ENCODE measurements at regions not wholly inside any gene's neighbourhood (a gene's known extent, or its start where the extent isn't known, plus 50 kb on each side); places are given as distances from the start of the nearest gene placed in this dataset.
"Not testable (repeated sequence)": the region's sequence is repeated elsewhere in the genome, so short reads cannot be mapped to it uniquely, and the experiment has no call there.

DNA sequence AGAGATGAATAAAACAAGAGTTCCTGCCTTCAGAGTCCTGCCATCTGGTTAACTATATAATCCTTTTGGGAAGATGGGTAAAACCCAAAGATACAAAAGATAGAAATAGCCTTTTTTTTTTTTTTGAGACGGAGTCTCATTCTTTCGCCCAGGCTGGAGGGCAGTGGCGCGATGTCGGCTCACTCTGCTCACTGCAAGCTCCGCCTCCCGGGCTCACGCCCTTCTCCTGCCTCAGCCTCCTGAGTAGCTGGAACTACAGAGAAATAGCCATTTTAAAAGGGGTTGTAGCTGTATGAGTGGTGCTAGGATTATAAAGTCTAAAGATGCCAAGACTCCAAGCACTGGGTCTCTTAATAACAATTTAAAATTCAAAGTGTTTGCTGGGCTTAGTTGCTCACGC, 97.2 kb downstream of the KDR start:
- DNase-seq (ENCODE audit: low spot score): no peak

DNA sequence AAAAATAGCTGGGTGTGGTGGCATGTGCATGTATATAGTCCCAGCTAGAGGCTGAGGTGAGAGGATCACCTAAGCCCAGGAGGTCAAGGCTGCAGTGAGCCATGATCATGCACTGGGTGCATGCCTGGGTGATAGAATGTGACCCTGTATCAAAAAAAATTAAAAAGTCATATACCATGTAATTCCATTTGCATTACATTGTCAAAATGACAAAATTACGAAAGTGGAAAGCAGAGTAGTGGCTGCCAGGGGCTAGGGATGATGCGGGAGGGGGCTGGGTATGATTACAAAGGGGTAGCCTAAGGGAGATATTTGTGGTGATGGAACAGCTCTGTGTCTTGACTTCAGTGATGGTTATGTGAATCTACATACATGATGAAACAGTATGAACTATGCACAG, 97.8 kb downstream of the KDR start:
- DNase-seq (ENCODE audit: low spot score): no peak

DNA sequence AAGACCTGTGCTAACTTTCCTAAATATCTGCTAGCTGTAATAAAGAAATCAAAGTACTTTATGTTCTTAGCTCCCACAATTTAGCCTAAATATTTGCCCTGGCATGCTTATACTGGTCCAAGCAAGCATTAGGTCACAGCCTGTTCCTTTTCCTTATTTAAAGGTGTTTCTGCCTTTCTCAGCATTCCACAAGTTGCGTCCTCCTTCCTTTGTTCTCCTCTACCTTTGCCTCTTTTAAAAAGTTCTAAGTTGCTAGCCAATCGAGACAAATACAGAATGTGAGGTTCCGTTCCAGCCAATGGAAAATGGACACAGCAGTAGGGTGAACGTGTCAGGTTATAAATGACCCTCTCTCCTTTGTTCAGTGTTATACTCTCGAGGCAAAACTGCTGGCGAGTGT, 99.9 kb downstream of the KDR start:
- DNase-seq (ENCODE audit: low spot score): not testable (repeated sequence)

DNA sequence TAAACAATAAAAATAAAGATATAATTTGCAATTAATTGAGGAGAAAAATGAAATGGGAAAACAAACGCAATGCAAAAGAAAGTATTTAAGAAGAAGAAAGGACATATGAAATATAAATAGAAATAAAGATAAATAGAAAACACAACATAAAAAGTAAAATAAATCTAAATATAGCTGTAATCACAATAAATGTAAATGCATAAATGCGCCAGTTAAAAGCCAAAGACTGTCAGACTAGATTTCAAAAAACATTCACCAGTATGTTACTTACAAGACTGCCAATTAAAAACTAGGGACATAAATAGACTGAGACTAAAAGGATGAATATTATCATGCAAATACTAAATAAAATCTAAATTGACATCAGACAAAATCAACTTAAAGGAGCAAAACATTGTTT, 102.4 kb downstream of the KDR start:
- DNase-seq (ENCODE audit: low spot score): no peak

DNA sequence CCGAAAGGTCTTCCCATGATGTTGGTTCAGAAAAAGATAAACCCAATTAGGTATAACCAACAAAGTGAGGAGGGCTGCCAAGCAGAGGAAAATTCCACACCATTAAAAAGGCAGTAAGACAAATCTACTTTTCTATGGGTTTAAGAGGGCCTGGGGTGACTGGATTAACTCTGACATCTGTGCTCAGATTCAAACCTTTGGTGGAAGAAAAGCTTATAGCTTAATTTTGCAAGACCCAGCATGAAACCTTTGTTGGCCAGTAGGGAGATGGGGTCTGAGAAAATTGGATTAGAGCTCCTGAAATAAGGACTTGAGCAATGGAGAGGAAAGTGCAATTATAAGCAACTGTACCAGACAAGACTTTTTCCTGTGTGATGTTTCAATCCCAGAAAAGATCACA, 104.2 kb downstream of the KDR start:
- no peak for DNase-seq (ENCODE audit: low spot score)

DNA sequence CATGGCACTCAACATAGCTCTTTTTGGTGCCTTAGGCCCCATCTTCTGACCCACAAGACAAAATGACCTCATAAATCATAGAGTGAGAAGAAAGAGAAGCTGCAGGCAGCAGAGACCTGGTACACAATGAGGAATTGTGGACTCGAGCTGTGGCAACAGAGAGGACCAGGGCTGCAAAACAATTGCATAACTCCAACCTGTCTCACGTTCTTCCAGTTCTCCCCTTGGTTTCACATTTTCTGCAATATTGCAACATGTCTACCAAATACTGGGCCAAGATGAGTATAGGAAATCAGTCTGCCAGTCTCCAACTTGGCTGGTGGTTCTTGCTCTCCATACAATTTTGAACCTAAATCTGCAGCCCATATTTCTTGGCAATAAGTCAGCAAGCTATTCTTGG, 105.3 kb downstream of the KDR start:
- DNase-seq (ENCODE audit: low spot score): no peak

DNA sequence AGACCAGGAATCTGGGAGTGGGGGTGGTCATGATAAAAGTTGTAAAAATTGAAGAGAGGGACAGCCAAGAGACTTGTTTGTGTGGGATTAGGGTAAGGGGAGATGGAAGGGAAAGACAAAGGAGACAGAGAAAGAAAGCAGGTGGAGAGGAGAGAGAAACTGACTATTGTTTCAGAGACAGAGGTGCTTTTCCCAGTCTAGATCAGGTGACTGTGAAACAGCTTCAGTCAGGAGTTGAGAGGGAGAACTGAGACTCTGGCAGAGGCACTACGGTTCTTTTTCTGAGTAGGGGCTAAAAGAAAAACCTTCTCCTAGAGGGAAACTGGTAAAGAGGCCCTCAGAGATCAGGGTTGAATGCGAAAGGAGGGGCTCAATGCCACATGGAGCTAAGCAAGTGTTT, 106.4 kb downstream of the KDR start:
- no peak for DNase-seq (ENCODE audit: low spot score)

DNA sequence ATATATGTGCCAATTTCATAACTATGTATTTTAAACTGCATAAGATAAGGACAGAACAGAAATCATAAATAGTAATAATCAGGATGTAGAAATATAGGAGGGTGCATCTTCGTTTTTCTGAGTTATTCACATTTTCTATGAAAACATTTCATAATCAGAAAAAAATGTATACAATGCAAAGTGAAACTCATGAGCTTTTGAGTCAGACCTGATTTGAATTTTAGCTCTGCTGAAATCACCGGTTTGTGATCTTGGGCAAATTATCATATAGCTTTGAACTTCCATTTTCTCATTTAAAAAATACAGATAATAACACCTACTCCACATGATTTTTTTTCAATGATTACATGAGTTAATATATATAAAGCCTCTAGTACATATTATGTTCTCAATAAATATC, 106.9 kb downstream of the KDR start:
- DNase-seq (ENCODE audit: low spot score): no peak

DNA sequence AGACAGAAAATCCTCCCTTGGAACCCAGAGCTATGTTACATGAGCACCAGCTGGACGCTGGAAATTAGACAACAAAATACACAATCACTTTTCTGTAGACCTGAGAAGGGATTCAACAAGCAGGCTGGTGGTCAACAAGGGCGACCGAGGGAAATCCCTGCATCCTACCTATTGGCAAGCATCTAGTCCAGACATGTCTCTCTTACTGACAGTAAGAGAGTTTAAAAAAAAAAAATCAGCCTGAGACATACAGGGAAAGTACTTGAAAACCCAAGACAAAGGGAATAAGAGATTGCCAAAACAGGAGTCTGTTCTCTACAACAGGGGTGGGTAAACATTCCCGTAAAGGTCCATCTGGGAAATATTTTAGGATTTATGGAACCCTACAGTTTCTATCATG, 108.0 kb downstream of the KDR start:
- no peak for DNase-seq (ENCODE audit: low spot score)

DNA sequence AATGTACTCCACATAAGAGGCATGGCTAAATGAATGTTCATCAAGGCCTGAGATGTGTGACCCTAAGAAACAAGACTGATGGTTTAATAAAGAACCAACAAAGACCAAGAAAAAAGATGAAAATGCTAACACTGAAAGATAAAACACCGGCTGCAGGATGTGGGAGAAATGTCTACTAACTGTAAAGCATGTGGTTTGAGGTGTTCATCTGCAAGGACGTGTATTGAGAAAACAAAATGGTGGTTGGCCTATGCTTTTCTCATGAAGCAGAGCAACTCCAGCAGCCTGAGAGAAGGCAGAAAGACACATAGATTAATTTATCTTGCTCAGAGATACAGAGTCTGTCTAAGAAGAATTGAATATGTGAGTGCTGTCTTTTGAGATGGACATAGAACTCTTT, 109.3 kb downstream of the KDR start:
- no peak for DNase-seq (ENCODE audit: low spot score)

DNA sequence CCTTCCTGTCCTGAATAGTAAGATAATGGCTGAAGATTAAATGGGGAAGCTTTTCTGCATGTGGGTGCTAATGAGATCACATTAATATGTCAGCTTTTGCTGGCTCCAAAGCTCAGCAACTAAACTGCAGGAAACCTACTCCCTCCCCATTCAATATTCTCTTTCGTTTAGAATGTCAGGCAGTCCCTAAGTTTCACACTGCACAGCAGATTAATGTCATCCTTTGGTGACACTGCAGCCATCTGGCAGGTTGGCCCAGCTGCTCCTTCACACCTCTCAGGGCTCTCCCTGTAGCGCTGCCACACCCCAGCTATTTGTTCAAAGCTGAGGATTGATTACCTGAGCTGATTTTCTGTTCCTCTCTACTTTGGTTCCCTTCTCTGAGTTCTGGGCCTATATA, 110.5 kb downstream of the KDR start:
- DNase-seq (ENCODE audit: low spot score): no peak

DNA sequence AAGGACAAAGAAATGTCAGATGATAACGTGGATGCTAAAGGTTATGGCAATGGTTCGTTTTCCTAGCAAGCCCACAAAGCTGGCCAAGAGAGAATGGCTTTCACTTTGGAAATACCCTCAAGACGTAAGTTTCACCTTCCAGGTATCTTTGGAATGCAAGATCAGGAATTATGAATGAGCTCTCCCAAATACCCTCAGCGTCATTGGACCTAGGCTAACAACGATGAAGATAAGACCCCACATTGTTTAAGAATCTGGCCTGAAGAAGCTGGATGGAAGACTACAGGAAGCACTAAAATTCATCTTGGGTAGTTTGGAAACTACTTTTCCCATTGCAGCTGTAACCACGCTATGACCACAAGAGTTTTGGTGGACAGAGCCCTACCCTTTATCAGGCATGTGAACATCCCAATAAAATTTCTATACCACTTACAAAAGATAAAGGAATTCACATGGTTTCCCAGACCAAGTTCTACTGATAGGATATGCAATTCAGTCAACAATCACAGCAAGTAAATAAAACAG, 111.9 kb downstream of the KDR start:
- DNase-seq (ENCODE audit: low spot score): no peak

DNA sequence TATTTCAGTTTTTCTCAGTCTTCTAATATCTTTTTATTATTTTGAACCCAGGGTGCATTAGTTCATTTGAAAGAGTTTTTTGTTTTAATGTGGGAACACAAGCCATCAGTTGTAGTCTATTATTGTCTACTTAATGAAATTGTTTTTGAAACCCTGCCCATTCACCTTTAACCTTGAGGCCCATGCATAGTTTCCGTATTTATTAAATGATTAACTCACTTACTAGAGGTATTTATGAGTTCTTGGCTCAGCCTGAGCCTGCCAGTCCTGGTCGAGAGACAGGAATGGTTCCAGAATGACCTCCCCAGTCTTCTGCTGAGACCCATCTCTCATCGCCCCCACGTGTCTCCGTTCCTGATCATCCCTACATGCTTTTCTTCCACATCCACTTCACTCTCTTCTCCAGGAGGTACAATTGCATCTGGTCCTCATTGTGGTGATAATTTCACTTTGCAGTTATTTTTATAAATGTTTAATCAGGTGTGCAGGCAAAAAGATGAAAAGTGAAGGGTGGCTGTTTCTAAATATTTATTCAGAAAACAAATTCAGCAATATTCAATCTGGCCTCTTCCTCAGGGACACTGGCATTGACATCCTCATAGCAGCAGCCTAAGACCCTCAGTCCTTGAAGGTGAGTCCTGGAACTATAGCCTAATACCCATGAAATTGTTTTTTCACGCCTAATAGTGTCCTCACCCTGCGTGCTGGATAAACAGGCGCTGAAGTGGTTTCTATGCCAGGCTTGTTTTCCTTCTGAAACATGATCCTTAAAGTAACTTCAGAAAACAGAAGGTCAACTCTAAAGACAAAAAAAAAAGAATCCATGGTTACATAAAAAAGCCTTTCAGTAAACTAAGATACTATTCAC, 112.8 kb downstream of the KDR start:
- no peak for DNase-seq (ENCODE audit: low spot score)

DNA sequence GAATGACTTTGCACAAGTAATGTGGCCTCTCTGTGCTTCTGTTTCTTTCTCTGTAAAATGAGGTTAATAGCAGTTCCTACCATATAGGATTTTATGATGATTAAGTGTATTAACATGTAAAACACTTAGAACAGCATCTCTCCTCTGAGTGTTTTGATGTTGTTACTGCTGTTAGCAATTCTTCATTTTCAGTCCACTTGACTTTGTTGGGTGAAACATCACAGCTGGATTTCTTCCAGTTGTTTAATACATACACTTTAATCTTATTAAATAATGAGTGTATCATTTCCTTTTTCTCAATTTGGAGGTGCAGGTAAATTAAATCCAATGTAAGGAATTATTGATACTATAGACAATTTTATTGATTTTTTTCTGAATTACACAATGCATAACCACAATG, 113.6 kb downstream of the KDR start:
- no peak for DNase-seq (ENCODE audit: low spot score)

DNA sequence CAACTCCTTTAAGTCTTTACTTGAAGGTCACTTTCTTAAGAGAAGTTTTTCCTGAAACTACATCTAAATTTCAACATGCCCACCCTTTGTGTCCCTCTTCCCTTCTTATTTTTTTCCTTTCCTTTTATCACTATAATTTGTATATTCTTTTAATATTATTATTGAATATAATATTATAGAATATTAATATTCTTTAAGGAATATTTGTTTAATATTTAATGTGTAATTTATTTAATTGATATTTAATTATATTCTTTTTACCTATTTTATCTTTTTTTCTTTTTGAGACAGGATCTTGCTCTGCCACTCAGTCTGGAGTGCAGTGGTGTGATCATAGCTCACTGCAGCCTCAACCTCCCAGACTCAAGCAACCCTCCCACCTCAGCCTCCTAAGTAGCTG, 114.8 kb downstream of the KDR start:
- DNase-seq (ENCODE audit: low spot score): no peak

DNA sequence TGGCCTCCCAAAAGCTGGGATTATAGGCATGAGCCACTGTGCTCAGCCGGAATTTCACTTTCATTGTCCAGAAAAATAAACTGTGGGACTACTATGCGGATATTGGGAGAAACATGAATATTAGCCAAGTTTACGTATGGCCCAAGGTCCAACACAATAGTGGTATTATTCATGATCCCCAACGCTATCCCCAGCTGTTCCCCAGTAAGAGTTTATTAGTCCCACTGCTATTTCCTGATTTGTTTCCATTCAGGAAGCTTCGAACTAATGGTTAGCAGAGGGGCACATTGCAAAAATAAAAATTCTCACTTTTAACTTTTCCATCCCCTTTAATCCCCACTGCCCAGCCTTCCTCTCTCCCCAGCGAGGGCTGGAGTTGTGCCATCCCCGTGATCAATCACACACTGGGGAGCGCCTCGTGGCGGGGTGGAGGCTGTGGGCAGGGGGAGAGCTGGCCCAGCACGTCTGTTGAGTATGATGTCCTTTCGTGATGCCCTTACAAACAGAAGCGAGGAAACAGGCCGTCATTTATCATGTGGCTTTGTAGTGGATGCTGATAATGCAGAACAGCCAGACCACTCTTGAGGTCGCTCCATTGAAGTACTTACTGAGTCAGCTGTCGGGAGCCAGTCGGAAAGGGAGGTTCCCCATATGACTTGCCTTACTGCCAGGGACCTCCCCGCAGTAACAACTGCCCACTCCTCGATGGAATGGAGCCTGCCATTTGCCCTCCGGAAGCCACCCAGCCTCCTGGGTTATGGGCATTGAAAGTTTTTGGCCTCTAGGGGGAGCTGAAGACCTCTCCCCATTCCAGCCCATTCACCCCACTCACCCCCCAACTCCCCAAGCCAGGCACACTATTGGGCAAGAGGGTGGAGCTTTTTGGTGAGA, 117.0 kb downstream of the KDR start:
- no peak for DNase-seq (ENCODE audit: low spot score)

DNA sequence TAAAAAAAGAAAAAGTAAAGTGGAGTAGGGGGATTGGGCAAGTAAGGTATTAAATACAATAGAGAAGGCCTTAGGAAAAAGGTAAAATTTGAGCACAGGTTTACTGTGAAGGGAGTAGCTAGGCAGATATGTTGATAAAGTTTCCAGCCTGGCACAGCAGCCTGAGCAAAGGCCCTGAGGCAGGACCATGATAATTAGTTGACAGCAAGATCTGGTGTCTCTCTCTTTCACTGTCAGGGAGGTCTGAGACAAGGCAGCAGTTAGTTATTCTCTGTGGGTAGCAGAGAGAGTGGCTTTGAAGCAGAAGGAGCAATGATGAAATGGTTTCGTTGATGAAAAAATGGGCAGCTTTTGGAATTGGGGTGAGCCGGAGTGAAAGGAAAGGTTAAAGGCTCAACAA, 119.5 kb downstream of the KDR start:
- DNase-seq (ENCODE audit: low spot score): no peak

DNA sequence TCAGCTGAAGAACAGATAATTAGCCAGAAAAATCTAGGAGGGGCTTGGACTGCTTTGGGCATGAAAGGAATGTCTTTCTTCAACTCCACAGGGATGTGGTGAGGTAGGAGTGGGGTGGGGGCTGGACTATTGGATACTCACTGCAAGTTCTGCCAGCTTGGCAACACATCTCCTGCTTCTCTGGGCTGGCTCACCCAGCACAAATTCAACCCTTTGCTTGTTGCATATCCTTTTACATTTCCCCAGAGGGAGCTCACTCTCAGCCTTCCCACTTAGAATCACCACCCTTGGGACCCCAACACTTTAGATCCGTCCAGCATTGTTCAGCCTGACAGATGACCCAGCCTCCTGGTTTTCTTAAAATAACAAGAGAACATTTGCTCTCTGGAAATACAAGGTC, 120.6 kb downstream of the KDR start:
- DNase-seq (ENCODE audit: low spot score): no peak

DNA sequence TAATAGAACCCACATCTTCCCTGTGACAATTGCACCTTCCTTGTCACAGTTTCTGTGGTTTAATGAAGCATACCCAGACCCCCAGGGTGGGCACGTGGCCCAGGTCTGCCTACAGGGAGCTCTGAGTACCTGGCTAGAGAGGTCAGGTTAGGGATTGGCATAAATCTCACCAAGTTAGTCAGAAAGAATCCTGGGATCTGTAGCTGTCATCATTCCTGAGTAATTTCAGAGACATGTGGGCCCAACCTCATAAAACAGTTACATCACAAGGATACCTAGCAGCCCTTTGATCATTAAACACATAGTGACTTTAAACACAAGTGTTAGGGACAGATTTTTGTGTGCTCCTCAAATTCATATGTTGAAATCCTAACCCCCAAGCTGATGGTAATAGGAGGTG, 123.0 kb downstream of the KDR start:
- no peak for DNase-seq (ENCODE audit: low spot score)

DNA sequence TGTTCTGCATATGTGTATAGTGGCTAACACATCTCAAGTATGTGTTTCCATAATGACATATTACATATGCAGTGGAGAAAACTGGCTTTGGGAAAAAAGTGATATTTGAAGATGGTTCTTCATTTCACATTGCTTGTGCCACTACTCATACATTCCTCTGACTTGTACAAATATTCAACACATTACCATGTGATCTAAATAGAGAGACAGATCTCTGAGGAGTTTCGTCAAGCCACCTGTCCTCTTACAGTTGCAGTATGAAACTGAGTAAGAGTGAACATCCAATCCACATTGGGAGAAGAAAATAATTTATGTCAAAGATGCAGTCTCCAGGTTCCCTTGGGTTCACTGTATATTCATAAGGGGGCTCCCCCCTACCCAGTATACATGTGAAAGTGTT, 123.9 kb downstream of the KDR start:
- DNase-seq (ENCODE audit: low spot score): no peak

DNA sequence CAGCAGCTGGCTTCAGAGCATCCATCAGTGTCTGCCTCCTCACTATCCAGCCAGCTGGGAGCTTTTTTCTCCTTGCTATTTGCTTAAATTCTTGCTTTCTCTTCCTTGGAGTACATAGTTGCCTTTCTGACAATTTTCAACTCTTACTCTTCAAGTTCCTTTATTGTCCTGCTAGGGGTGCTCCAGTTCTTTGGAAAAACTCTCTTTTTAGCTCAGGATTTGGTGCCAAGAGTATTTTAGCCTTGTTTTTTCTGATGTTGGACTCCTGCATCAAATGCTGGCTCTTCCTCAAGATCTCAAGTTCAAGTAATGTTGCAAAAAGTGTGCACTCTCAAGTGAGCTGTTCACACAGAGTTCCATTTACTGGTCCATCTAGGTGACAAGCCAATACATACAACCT, 126.4 kb downstream of the KDR start:
- no peak for DNase-seq (ENCODE audit: low spot score)

DNA sequence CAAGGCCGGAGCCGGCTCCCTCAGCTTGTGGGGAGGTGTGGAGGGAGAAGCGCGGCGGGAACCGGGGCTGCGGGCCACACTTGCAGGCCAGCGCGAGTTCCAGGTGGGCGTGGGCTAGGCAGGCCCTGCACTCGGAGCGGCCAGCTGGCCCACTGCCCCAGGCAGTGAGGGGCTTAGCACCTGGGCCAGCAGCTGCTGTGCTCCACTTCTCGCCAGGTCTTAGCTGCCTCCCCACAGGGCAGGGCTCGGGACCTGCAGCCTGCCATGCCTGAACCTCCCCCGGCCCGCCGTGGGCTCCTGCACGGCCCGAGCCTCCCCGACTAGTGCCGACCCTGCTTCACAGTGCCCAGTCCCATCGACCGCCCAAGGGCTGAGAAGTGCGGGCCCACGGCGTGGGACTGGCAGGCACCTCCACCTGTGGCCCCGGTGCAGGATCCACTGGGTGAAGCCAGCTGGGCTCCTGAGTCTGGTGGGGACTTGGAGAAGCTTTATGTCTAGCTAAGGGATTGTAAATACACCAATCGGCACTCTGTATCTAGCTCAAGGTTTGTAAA, 131.8 kb downstream of the KDR start:
- DNase-seq (ENCODE audit: low spot score): not testable (repeated sequence)

DNA sequence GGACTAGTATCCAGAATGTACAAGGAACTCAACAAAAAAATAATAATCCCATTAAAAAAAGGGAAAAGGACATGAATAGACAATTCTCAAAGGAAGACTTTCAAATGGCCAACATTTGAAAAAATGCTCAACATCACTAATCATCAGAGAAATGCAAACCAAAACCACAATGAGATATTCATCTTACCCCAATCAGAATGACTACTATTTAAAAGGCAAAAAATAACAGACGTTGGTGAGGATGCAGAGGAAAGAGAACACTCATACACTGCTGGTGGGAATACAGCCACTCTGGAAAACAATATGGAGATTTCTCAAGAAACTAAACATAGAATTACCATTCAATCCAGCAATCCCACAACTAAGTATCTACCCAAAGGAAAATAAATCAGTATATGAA, 133.1 kb downstream of the KDR start:
- no peak for DNase-seq (ENCODE audit: low spot score)

All from AG08396 (cell line).